ENCODE measurements at regions not wholly inside any gene's neighbourhood (a gene's known extent, or its start where the extent isn't known, plus 50 kb on each side); places are given as distances from the start of the nearest gene placed in this dataset.
A peak's percentile ranks its signal among the peaks of the same experiment; 100 is the strongest.

- DNase-seq: no peak
- no peak for TF ChIP-seq POLR2A (IDR thresholded peaks at IDR 0.05)
- TF ChIP-seq, protein P1, sequence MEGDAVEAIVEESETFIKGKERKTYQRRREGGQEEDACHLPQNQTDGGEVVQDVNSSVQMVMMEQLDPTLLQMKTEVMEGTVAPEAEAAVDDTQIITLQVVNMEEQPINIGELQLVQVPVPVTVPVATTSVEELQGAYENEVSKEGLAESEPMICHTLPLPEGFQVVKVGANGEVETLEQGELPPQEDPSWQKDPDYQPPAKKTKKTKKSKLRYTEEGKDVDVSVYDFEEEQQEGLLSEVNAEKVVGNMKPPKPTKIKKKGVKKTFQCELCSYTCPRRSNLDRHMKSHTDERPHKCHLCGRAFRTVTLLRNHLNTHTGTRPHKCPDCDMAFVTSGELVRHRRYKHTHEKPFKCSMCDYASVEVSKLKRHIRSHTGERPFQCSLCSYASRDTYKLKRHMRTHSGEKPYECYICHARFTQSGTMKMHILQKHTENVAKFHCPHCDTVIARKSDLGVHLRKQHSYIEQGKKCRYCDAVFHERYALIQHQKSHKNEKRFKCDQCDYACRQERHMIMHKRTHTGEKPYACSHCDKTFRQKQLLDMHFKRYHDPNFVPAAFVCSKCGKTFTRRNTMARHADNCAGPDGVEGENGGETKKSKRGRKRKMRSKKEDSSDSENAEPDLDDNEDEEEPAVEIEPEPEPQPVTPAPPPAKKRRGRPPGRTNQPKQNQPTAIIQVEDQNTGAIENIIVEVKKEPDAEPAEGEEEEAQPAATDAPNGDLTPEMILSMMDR (IDR thresholded peaks at IDR 0.05): no peak
- intact Hi-C loops (cut with DNase I): no loop called here
- no peak overlapping the region for H3K27ac ChIP-seq
- H3K4me3 ChIP-seq: no peak overlapping the region
- no peaks in the 10 kb centered on the region for H3K36me3 ChIP-seq
- peaks cover 0 to 3% (median 3%) of the 10 kb centered on the region in 3 donors for H3K9me3 ChIP-seq
- H3K27me3 ChIP-seq: no peaks in the 10 kb centered on the region
- H3K4me1 ChIP-seq: no peaks in the 10 kb centered on the region
These were observed 726.4 kb upstream of the ADGRL4 start for GRCh38 chr1:79732950-79733349.

DNA sequence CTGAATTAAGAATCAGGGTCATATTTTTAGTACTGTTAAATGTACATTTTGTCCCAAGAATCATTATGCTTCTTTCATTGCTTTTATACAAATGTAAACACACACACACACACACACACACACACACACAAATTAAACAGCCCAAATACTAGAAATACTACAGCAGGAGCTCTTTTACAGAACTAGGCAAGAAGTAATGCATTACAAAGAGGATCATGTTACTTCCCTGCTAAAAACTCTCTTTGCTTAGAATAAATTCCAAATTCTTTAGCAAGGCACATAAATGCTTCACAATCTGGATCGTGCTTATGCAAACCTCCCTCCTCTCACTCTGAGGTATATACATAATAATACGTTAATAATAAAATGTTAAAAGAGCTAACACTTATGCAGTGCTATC is 720.4 kb upstream of the ADGRL4 start:
- no peak overlapping the region for H3K4me3 ChIP-seq
- H3K27me3 ChIP-seq: no peaks in the 10 kb centered on the region
- 38 to 46% methylated on average over 2 of the region's 2 CpGs for WGBS, 2 donors
- TF ChIP-seq POLR2A (IDR thresholded peaks at IDR 0.05): no peak
- TF ChIP-seq, protein P1 (IDR thresholded peaks at IDR 0.05): no peak
- peak overlapping the region in 2 of 4 donors; percentile 46 to 54 for H3K27ac ChIP-seq
- H3K9me3 ChIP-seq: no peaks in the 10 kb centered on the region
- intact Hi-C loops (cut with DNase I): no loop called here
- no peaks in the 10 kb centered on the region for H3K36me3 ChIP-seq
- no peak for DNase-seq
- H3K4me1 ChIP-seq: no peaks in the 10 kb centered on the region

- DNase-seq: no peak
- H3K4me3 ChIP-seq: no peak overlapping the region
- H3K4me1 ChIP-seq: no peaks in the 10 kb centered on the region
- no peaks in the 10 kb centered on the region for H3K36me3 ChIP-seq
- H3K9me3 ChIP-seq: no peaks in the 10 kb centered on the region
- TF ChIP-seq, protein P1 (IDR thresholded peaks at IDR 0.05): no peak
- no peak for TF ChIP-seq POLR2A (IDR thresholded peaks at IDR 0.05)
- peak overlapping the region in 2 of 4 donors; percentile 46 to 54 for H3K27ac ChIP-seq
- no peaks in the 10 kb centered on the region for H3K27me3 ChIP-seq
- intact Hi-C loops (cut with DNase I): no loop called here
- 29 to 32% methylated on average over 2 of the region's 2 CpGs for WGBS, 2 donors
These were observed 719.8 kb upstream of the ADGRL4 start for GRCh38 chr1:79726321-79726720.

GRCh38 chr1:79716447-79716846 is 709.9 kb upstream of the ADGRL4 start:
- no peak for DNase-seq
- intact Hi-C loops (cut with DNase I): no loop called here
- no peaks in the 10 kb centered on the region for H3K4me1 ChIP-seq
- TF ChIP-seq, protein P1 (IDR thresholded peaks at IDR 0.05): no peak
- no peak for TF ChIP-seq POLR2A (IDR thresholded peaks at IDR 0.05)
- H3K36me3 ChIP-seq: no peaks in the 10 kb centered on the region
- H3K27ac ChIP-seq: no peak overlapping the region
- no peaks in the 10 kb centered on the region for H3K27me3 ChIP-seq
- peaks cover 0 to 8% (median 0%) of the 10 kb centered on the region in 3 donors for H3K9me3 ChIP-seq
- no peak overlapping the region for H3K4me3 ChIP-seq

DNA sequence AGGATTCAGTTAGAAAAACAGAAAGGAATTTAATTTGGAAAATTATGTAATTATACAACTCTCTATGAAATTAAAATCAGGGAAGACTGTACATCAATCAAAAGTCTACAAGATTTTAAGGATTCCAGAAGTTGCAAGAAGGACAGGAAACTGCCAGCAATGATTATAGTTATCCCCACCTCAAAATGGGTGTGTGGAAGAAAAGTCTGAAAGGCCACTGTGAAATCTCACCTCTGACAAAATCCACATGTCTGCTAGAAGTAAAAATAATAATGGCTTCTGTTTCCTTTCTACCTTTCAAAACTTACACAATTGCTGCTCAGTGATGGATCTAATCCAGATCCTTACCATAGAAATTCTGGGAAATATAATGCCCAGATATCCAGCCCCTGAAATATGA is 708.1 kb upstream of the ADGRL4 start:
- no peak overlapping the region for H3K27ac ChIP-seq
- H3K27me3 ChIP-seq: no peaks in the 10 kb centered on the region
- H3K9me3 ChIP-seq: peaks cover 0 to 7% (median 0%) of the 10 kb centered on the region in 3 donors
- DNase-seq: no peak
- H3K4me1 ChIP-seq: no peaks in the 10 kb centered on the region
- no peaks in the 10 kb centered on the region for H3K36me3 ChIP-seq
- no peak overlapping the region for H3K4me3 ChIP-seq
- intact Hi-C loops (cut with DNase I): no loop called here
- TF ChIP-seq, protein P1 (IDR thresholded peaks at IDR 0.05): no peak
- no peak for TF ChIP-seq POLR2A (IDR thresholded peaks at IDR 0.05)
